GM21528 (cell line): ENCODE measurements at regions not wholly inside any gene's neighbourhood (a gene's known extent, or its start where the extent isn't known, plus 50 kb on each side); places are given as distances from the start of the nearest gene placed in this dataset.

Experiments
- ATAC-seq: cut with Tn5 transposase; IDR thresholded peaks from one replicate; pipeline ENCODE4 v1.9.1; 2021; ENCODE audit warnings: mild to moderate bottlenecking, moderate library complexity; ENCODE audit not compliant: unreplicated experiment, low FRiP score

DNA sequence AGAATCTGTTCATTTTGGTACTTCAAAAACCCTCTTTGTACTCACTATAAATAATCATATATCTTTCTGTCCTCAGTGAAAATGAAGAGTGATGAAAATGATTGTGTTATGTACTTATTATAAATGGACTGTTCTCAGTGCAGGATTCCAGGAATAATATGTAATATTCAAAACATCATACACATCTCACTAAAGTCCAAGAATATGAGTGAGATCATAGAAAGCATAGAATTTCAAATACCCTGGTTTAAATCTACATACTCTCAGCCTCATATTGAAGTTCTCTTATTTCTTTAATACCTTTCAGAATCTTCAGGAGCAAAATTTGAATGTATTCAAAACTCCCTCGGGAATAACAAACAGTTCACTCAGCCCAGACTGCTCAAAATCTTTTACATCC is 868.0 kb downstream of the SLITRK6 start:
- no peak for ATAC-seq

DNA sequence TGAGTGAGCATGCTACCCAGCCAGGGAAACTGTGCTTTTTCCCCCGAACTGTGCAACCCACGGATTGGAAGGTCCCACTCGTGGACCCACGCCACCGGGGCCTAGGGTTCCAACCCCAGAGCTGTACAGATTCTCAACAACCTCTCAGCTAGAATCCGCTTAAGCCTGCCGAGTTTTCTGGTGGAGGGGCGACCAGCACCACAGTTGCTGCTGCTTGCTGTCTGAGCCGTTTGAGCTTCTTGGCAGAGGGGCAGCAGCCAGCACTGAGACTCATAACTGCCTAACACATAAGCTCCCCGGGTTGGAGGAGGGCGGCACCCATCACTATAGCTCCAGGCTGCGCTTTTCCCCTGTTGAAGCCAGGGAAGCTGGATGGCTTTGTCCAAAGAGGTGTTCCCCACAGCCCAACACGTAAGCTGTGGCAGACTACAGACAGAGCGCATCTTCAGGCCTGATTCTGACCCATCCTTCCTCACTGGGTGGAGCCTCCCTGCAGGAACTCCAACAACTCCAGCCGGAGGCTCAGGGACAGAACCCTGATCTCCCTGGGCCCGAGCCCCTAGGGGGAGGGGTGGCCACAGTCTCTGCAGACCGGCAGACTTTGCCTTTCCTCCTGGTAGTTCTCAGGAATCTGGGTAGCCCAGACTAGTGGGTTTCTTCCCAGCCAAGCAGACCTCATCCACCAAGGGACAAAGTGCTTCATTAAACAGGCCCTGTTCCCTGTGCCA is 871.6 kb downstream of the SLITRK6 start:
- no peak for ATAC-seq

DNA sequence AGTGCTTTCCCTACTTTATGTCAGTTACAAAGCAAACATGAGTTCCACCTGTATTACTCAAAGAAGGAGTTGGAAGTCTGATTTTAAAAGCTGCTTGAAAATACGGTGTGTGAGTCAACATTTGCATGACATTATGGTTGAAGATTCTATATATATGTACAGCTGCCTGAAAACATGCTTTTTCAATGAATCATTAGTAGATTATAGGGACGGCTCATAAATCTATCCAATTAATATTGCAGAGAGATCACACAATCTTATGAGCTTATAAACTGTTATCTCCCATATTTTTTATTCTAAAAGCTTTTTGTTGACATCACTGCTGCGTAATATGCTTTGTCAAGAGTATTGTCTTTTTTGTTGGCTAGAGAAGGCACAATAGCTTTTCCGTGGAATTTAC is 873.8 kb downstream of the SLITRK6 start:
- ATAC-seq = no peak

DNA sequence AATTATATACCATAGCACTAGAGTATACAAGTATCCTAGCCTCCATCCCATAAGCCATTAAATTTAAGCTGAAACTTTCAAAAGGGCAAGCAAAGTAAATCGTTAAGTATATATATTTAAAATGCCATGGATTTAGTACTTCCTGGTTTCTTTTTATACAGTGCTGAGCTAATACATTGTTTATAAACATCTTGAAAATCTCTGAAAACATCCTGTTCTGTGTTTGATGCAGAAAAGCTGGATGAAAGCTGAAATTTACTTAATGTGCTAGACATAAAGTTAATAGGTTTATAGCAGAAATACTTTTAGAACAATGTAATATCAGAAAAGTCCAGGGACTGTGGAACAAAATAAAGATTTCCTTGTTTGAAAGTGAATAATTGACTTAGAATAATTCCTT is 875.4 kb downstream of the SLITRK6 start:
- ATAC-seq = no peak

DNA sequence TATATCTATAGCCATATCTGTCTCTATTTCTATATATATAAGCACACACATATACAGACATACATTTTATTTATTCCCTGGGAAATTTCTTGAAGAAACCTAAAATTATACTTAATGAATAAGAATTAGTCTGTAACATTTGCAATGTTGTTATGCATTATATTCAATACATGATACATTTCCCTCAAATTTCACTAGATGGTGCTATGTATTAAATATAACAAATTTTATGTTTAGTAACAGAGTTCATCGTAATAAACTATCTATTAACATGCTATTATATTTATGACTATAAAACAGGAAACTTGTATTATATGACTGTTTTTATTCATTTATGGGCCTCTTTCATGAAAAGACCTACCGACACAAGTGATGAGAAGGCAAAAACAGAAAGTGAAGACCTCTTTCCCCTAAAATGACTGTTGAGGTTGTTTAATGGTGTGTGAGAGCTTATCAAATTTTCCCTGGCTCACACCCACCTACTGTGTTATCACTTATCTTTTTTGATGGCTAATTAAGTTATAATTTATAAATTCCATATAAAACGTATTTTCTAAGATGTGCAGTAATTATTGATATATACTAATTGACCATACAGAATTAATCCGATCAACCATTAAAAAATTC is 881.9 kb downstream of the SLITRK6 start:
- no peak for ATAC-seq

DNA sequence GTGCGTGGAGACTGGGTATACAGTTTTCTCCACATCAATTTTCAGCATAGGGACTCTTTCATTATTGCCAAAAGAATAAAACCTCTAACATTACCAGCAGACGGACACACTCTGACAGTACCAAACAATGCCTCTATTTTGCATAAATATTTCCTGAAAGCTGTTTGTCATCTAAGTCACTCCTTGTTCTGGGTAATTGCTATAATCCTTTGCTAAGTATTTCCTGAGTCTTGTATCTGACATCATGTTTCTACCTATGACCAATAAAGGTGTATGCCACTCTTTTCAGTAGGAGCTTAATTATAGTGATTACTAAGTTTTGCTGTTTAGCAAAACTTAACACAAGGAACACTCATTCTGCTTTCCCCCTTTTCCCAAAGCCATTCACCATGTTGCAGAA is 886.5 kb downstream of the SLITRK6 start:
- no peak for ATAC-seq

DNA sequence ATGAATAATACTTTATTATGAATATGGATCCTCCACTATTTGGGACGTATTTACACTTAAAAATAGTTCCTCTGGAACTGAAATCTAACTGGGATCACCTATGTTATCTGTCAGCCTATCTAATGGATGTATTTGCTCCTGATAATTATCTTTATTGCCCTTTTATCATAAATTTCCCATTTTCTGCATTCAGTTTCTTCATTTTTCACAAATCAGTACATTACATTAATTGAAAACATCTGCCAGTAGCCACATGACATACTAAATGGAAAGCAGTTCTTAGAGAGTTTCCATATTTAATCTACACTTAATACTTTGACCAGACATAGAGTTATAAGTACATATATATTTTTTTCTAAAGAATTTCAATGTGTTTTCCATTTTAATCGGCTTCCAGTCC is 888.8 kb downstream of the SLITRK6 start:
- no peak for ATAC-seq

DNA sequence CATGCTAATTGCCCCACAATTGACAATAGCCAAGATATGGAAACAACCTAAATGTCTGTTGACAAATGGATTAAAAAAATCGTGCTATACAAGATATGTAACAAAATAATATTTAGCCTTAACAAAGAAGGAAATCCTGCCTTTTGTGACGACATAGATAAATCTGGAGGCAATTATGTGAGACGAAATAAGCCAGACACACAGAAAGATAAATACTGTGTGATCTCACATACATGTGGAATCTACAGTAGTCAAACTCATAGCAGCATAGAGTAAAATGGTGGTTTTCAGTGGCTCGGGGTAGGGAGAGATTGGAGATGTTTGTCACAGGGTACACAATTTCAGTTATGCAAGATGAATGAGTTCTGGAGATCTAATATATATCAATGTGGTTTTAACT is 895.8 kb downstream of the SLITRK6 start:
- no peak for ATAC-seq

DNA sequence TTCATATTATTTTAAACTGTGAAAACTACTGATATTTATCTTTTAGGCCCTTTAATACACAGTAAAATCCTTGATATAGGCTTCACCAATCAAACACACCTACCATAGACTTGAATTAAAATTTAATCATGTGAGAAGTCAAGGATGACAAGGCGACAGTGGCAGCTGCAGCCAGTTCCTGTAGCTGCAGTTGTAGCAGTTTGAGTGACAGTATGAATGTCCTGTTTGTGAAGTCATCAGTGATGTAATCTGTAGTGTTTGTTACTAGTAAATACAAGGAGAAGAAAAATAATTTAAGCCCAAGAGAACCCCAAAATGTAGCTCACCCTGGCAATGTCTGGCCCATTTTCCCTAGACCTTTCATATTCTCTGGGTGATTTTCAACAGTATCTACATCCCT is 897.0 kb downstream of the SLITRK6 start:
- no peak for ATAC-seq

DNA sequence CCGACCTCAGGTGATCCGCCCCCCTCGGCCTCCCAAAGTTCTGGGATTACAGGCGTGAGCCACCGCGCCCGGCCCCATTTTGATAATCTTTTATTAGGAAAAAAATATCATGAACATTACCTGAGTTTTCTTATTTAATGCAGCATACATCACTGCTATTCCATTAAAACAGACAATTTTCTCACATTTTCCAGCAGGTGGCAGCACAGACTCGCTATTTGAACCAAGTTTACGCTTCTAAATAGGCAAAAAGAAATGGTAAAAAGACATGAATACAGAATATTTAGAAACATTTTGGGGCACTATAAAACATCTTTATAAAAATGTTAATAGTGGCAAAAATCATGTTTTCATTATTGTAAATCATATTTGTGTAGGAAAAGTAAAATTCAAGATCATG is 903.1 kb downstream of the SLITRK6 start:
- ATAC-seq = no peak

DNA sequence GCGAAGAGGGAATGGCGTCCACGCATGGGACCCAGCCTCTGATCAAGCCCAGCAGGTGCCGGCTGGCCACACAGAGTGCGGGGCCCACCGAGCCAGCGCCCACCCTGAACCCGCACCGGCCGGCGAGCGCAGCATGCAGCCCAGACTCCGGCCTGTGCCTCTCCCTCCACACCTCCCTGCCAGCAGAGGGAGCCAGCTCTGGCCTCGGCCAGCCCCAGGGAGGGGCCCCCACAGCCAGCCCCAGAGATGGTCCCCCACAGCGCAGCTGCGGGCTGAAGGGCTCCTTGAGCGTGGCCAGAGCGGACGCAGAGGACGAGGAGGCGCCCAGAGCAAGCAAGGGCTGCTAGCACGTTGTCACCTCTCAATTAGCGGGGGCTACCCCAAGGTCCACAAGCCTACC is 904.5 kb downstream of the SLITRK6 start:
- no peak for ATAC-seq

DNA sequence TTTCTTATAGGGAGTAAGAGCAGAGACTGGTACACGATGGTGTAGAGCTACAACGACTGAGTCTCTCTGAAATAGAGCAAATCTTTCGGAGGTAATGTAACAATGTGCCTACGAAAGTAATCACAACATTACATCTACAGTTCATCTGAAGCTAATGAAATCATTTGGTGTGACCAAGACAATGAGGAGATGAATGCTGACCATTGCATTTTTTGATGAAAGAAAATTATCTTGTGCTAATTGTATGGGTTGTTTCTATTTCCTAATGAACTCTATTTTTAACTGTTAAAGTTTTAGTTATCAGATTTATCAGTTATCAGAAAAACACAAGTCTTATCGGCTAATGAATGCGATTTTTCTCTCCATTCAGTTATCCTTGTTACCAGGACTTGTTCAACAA is 913.4 kb downstream of the SLITRK6 start:
- no peak for ATAC-seq

DNA sequence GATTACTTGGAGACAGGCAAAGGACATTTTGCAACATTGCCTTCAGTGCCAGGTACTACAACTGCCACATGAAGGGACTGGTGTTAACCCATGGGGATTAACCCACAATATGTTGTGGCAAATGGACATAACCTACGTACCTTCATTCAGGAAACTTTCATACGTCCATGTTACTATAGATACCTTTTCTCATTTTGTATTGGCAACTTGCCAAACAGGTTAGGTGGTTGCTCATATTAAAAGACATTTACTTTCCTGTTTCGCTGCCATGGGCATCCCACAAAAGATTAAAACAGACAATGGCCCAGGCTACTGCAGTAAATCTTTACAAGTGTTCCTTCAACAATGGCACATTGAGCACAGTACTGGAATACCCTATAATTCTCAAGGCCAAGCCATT is 925.3 kb downstream of the SLITRK6 start:
- no peak for ATAC-seq

DNA sequence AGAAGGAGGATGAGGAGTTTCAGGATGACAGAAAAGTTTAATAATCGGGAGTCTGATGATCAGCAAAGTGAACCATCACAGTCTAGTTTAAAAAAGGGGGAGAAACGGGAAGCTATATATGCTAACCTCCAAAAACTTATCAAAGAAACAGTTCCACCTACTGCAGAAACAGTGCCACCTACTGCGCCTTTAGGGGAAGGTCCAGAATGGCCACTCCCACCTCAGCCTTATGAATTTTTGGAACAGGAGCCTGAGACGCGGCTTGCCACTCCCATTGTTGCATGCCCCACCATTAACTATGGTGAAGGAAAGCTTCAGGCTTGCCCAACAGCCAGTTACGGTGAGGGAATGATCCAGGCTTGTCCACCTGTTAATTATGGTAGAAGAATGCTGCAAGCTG is 929.0 kb downstream of the SLITRK6 start:
- ATAC-seq = no peak

DNA sequence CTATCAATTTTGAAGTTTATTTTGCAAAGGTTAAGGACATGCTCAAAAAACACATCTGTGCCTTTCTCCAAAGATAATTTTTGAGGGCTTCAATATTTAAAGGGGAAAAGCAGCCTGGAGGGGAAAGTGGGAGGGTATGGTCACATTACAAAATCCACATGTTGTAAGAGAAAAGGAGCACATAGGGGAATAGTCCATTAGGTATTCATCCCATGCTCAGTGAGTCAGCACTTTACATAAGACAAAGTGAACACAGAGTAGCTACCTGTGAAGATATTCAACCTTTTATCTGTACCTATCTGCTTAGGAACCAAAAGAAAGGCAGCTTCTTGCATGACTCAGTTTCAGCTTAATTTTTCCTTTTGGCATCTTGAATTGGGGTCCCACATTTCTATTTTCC is 932.0 kb downstream of the SLITRK6 start:
- no peak for ATAC-seq

DNA sequence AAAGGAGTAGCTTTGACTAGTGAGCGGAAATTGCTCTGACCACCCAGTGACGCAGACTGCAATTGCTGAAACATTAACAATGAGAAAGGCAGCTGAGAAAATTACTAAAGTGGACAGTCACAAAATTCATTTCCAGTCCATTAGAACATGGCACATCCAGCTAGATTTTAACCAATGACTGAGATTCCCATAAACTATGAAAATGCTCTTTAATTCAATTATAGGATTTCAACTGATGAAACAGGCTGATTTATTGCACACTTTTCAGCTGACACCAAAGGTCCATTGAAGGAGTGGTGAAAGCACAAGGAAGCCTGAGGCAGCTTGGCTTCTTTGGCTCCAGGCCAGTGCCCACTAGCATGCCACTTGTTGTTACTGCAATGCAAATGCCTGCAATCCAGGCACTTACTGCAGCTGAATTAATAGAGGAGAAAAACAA is 933.4 kb downstream of the SLITRK6 start:
- ATAC-seq = no peak

DNA sequence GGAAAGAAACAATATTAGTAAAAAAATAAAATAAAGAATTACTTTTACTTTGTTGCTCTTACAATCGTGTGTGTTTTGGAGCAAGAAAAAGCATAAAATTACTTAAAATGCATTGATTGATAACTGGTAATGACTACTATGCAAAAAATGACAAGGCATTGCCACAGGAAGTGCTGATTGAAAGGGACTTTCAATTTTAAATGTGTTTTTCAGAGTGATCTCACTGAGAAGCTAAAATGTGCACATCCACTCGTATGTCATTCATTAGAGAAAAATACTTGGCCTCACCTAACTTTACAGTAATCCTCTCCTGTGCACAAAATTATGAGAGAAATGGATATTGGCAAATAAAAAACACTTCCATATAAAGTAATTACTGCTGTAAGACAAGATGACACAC is 934.9 kb downstream of the SLITRK6 start:
- no peak for ATAC-seq

DNA sequence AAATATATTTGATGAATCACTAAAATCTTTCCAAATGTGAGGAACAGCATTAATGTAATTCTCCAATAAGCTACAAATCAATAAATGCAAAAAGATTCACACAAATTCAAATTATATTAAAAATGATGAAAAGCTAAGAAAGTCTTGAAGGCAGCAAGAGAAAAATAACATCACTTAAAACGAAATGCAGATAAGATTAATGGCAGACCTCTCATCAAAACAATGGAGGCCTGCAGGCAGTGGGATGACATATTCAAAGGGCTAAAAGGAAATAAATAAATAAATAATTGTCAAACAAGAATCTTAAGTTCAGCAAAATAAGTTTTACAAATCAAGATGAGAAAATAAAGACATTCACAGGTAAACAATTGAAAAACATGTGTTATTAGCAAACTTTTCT is 952.1 kb downstream of the SLITRK6 start:
- ATAC-seq = no peak

DNA sequence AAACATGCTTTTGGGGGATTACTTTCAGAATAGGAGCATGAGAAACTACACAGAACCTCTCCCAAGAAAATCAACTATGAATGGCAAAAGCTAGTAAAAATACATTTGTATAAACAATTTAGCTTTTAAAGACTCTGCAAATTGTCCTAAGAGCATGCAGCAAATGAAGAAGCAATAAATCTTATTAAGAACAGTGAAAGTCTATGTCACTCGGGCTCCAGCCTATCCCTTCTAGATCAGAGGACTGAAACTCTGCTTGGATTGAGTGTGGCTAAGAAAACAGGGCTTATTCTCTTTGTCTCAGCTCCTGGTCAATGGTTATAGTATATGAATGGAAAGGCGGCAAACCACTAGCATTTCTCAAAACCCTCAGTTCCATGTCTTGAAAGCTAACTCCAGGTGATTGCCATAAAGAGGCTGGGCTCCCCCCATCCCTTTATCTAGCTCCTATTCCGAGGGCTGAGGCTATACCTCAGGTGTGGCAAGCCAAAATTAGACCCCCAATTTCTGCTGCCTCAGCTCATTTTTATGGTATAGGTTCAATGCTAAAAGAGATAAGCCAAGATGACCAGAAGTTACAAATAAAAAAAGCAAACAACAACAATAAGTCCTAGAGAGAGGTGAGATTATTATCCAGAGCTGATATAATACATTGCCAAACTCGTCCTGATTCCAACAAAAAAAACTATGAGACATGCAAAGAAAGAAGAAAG is 953.2 kb downstream of the SLITRK6 start:
- no peak for ATAC-seq

DNA sequence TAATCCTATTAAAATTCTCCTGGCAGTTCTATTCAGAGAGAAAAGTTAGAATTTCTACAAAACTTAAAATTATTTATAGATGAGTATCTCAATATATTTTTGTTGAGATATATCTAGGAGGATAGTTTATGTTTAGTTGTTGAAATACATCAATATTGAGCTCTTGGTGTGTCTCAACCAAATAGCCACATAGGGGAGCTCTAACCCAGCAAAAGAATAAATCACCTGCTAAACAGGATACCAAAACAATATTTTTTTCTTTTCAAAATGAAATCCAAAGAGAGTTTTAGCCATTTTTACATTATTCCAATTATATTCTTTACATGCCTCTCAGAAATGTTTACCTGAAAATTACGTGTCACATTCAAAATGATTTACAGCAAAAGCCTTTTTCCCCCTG is 954.7 kb downstream of the SLITRK6 start:
- ATAC-seq = no peak

DNA sequence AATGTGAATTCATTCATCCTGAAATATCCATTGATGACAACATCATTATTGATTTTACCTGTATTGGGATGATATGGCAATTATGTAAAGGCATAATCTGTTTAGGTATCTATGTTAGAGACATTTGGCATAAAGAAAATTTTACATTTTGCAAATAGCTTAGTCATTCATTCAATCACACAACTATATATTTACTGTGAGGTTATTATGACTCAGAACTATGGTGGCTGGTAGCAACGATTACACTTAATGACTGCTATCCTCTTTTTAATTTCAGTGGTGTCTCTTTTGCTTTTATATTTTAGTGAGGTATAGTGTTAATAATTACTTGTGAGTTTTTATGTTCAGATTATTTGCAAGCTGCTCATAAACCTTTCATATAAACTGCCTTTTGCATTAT is 955.9 kb downstream of the SLITRK6 start:
- no peak for ATAC-seq

DNA sequence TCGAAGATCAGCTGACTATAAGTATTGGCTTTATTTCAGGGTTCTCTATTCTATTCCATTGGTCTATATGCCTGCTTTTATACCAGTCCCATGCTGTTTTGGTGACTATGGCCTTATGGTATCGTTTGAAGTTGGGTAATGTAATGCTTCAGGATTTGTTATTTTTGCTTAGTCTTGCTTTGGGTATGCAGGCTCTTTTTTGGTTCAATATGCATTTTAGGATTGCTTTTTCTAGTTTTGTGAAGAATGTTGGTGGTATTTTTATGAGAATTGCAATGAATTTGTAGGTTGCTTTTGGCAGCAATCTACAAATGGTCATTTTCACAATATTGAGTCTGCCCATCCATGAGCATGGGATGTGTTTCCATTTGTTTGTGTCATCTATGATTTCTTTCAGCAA is 951.9 kb upstream of the SLITRK1 start:
- no peak for ATAC-seq
